HFF-Myc (cell line): ENCODE measurements at regions not wholly inside any gene's neighbourhood (a gene's known extent, or its start where the extent isn't known, plus 50 kb on each side); places are given as distances from the start of the nearest gene placed in this dataset.

Experiments
- DNase-seq: peaks from one replicate; pipeline ENCODE4 v3.0.0-alpha.2; 2011; ENCODE audit warnings: low read depth; ENCODE audit errors: extremely low read depth
- H3K4me3 ChIP-seq: replicated peaks from 2 replicates; pipeline ENCODE4 v1.5.1; 2011; ENCODE audit warnings: low read depth, mild to moderate bottlenecking, control low read depth, low read length
- TF ChIP-seq, protein P1 (sequence below): IDR thresholded peaks from 2 replicates; pipeline ENCODE4 v1.5.1; 2012; ENCODE audit warnings: mild to moderate bottlenecking, low read depth, low read length, control low read depth; ENCODE audit errors: missing control alignments

DNA sequence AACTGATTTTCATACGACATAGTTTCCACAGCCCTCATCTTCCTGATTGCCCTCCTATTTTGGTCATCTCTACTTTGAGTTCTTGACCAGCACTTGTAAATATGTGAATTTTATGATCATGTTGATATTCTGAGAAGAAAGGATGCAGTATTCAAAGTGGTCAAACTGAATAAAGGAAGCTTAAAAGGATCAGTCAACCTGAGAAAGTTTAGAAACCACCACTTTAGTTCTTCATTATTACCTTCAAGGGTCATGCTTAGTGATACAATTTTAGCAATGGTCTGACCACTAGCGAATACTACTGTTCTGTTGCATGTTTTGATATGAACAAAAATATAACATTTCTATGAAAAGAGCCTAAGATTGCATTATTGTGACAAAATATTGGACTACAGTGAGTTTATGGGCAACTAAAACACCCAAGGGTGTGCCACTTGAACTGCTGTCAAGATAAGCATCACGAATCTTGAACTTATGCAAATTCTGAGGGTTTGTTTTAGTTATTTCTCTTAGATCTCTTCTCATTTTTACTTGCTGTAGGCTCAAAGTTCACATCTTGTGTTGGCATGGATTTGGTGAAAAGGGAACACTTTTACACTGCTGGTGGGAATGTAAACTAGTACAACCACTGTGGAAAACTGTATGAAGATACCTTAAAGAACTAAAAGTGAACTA lies 247.7 kb downstream of the IPMK start:
- no peak for DNase-seq
- no peak overlapping the region for H3K4me3 ChIP-seq
- TF ChIP-seq, protein P1, sequence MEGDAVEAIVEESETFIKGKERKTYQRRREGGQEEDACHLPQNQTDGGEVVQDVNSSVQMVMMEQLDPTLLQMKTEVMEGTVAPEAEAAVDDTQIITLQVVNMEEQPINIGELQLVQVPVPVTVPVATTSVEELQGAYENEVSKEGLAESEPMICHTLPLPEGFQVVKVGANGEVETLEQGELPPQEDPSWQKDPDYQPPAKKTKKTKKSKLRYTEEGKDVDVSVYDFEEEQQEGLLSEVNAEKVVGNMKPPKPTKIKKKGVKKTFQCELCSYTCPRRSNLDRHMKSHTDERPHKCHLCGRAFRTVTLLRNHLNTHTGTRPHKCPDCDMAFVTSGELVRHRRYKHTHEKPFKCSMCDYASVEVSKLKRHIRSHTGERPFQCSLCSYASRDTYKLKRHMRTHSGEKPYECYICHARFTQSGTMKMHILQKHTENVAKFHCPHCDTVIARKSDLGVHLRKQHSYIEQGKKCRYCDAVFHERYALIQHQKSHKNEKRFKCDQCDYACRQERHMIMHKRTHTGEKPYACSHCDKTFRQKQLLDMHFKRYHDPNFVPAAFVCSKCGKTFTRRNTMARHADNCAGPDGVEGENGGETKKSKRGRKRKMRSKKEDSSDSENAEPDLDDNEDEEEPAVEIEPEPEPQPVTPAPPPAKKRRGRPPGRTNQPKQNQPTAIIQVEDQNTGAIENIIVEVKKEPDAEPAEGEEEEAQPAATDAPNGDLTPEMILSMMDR = no peak

DNA sequence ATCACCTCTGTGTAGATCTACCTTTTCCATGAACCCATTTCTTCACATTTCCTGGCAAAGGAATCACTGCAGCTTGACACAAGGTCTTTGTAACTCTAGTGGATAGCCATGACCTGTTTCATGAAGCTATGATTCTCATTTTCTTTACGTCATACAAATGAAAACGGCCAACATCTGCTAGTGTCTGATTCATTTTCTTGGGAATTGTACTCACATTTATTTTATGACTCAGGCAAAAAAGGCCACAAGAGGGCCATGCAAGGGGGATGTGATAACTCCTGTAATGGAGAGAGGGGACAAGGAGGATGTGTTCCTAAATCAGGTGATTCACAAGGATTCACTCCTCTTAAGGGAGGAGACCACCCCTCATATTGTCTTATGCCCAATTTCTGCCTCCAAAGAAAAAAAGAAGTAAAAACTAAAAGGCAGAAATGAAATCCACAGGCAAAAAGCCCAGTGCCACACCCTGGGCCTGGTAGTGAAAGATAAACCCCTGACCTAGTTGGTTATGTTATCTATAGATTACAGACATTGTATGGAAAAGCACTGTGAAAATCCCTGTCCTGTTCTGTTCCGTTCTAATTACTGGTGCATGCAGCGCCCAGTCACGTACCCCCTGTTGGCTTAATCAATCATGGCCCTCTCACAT lies 249.9 kb downstream of the IPMK start:
- DNase-seq = peak; percentile 71
- TF ChIP-seq, protein P1 = peak; percentile 29
- no peak overlapping the region for H3K4me3 ChIP-seq

DNA sequence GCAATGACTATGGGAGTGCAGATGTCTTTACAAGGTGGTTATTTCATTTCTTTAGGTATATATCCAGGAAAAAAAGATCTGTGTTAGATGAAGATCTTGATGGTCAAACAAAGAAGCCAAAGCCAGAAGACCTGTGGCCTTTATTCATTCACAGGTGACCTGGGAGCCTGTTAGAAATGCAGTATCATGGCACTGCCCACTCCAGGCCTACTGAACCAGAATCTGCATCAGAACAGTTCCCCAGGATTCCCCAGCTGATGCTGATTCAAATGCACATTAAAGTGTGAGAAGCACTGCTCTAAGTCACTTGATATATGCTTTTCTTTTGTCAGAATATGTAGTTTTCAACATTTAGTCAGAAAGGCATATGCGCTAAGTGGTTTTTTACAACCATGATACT lies 251.1 kb downstream of the IPMK start:
- H3K4me3 ChIP-seq = no peak overlapping the region
- DNase-seq = no peak
- TF ChIP-seq, protein P1 = no peak

GRCh38 chr10:58014436-58014835 lies 253.3 kb downstream of the IPMK start:
- no peak overlapping the region for H3K4me3 ChIP-seq
- TF ChIP-seq, protein P1 = no peak
- DNase-seq = no peak

- H3K4me3 ChIP-seq = no peak overlapping the region
- DNase-seq = no peak
- TF ChIP-seq, protein P1 = no peak
These were observed 254.3 kb downstream of the IPMK start for GRCh38 chr10:58013406-58013805.

GRCh38 chr10:58010073-58010702 lies 257.5 kb downstream of the IPMK start:
- DNase-seq = no peak
- TF ChIP-seq, protein P1 = no peak
- H3K4me3 ChIP-seq = no peak overlapping the region
